Endothelial cell of umbilical vein (primary cell): ENCODE measurements at regions not wholly inside any gene's neighbourhood (a gene's known extent, or its start where the extent isn't known, plus 50 kb on each side); places are given as distances from the start of the nearest gene placed in this dataset.

Experiments
- BruUV-seq: library from RNA; stranded (reverse); fragments of 400-500 nt; replicated peaks from 2 replicates; lab custom pipeline; 2021; lab: Mats Ljungman, UMichigan
- CTCF ChIA-PET: fragments of 300-600, 350-600 bp; sonication (Branson Sonifier 250); formaldehyde crosslinking; loops from one replicate; lab custom pipeline; 2021; ENCODE audit warnings: antibody characterized with exemption, inconsistent platforms; lab: Charles Lee
- POLR2A ChIA-PET: fragments of 300-600, 350-600 bp; sonication (Branson Sonifier 250); formaldehyde crosslinking; loops from one replicate; lab custom pipeline; 2021; ENCODE audit warnings: antibody characterized with exemption, inconsistent platforms; lab: Charles Lee
- DNase-seq: peaks from one replicate; pipeline ENCODE4 v3.0.0-alpha.2; 2011; ENCODE audit warnings: low read depth, low spot score
- FAIRE-seq: peaks from 2 replicates; lab custom pipeline; 2011; peaks lifted over from hg19 to GRCh38; lab: Jason Lieb, UNC
- H2AFZ ChIP-seq: 2 replicates; pipeline ENCODE4 v1.6.0; 2012; ENCODE audit warnings: low read depth, low read length, control low read depth, inconsistent platforms
- H3K27ac ChIP-seq: 2 replicates; pipeline ENCODE4 v1.5.1; 2011; ENCODE audit warnings: low read depth, mild to moderate bottlenecking, control low read depth, low read length, moderate library complexity; ENCODE audit not compliant: insufficient read depth
- H3K27me3 ChIP-seq, 2 experiments: 2 replicates each; pipeline versions ENCODE4 v1.6.0 to v1.6.1; 2011; ENCODE audit warnings: low read length in 2 of 2, mixed read lengths in 1 of 2; ENCODE audit not compliant: control insufficient read depth in 2 of 2, insufficient read depth in 2 of 2
- H3K36me3 ChIP-seq, 2 experiments: 2 replicates in 1 of 2; 3 replicates in 1 of 2; pipeline ENCODE4 v1.5.1; 2011; ENCODE audit warnings: low read length in 2 of 2, mild to moderate bottlenecking in 1 of 2, moderate library complexity in 1 of 2; ENCODE audit not compliant: control insufficient read depth in 2 of 2, insufficient read depth in 2 of 2; ENCODE audit errors: extremely low read depth in 1 of 2
- H3K4me1 ChIP-seq: 3 replicates; pipeline ENCODE4 v1.5.1; 2011; ENCODE audit warnings: mild to moderate bottlenecking, low read length; ENCODE audit not compliant: control insufficient read depth, insufficient read depth; ENCODE audit errors: extremely low read depth
- H3K4me2 ChIP-seq: 2 replicates; pipeline ENCODE4 v1.6.1; 2011; ENCODE audit warnings: low read length, control low read depth, mixed read lengths; ENCODE audit not compliant: insufficient read depth
- H3K4me3 ChIP-seq, 3 experiments: fragments of 200-600 bp in 1 of 3; sonication (generic), shearing (Covaris generic) in 1 of 3; replicated peaks in 1 of 3; 2 replicates each; pipeline ENCODE4 v1.5.1; 2011 to 2016; ENCODE audit warnings: control low read depth in 3 of 3, low read length in 3 of 3, mild to moderate bottlenecking in 2 of 3, inconsistent platforms in 1 of 3, low read depth in 1 of 3, moderate library complexity in 1 of 3; ENCODE audit not compliant: insufficient read depth in 1 of 3
- H3K79me2 ChIP-seq: 2 replicates; pipeline ENCODE4 v1.6.0; 2012; ENCODE audit warnings: low read length, inconsistent platforms; ENCODE audit not compliant: control insufficient read depth, insufficient read depth
- H3K9ac ChIP-seq: replicated peaks from 2 replicates; pipeline ENCODE3; 2011; ENCODE audit warnings: low read length, control low read depth; ENCODE audit not compliant: insufficient read depth; ENCODE audit errors: extremely low read depth
- H3K9me1 ChIP-seq: replicated peaks from 3 replicates; pipeline ENCODE4 v1.6.0; 2011; ENCODE audit warnings: mild to moderate bottlenecking, low read length; ENCODE audit not compliant: control insufficient read depth, insufficient read depth; ENCODE audit errors: extremely low read depth
- H3K9me3 ChIP-seq: replicated peaks from 2 replicates; pipeline ENCODE4 v1.5.1; 2012; ENCODE audit warnings: low read length, inconsistent platforms; ENCODE audit not compliant: control insufficient read depth, insufficient read depth
- H4K20me1 ChIP-seq: replicated peaks from 2 replicates; pipeline ENCODE3; 2011; ENCODE audit warnings: mild to moderate bottlenecking, low read length; ENCODE audit not compliant: control insufficient read depth, insufficient read depth; ENCODE audit errors: extremely low read depth
- EZH2 ChIP-seq: IDR thresholded peaks from 2 replicates; pipeline ENCODE4 v1.6.1; 2012; ENCODE audit warnings: borderline replicate concordance, low read depth, mild to moderate bottlenecking, moderate library complexity, low read length, inconsistent platforms; ENCODE audit not compliant: severe bottlenecking
- FOS ChIP-seq: IDR thresholded peaks from 2 replicates; pipeline ENCODE4 v1.6.1; 2011; ENCODE audit warnings: mild to moderate bottlenecking, low read length, moderate library complexity, borderline replicate concordance; ENCODE audit not compliant: insufficient read depth
- GATA2 ChIP-seq: IDR thresholded peaks from 2 replicates; pipeline ENCODE4 v1.7.0; 2011; ENCODE audit warnings: low read depth, mild to moderate bottlenecking, moderate library complexity, mixed read lengths, low read length; ENCODE audit not compliant: insufficient read length, insufficient read depth
- JUN ChIP-seq: IDR thresholded peaks from 2 replicates; pipeline ENCODE4 v1.6.1; 2011; ENCODE audit warnings: borderline replicate concordance, low read depth; ENCODE audit not compliant: insufficient read length, insufficient read depth
- MYC ChIP-seq: IDR thresholded peaks from one replicate; pipeline ENCODE4 v1.6.1; 2011; ENCODE audit warnings: mild to moderate bottlenecking, low read depth, low read length
- POLR2A ChIP-seq: IDR thresholded peaks from 2 replicates; pipeline ENCODE4 v1.6.1; 2012; ENCODE audit warnings: low read depth, mild to moderate bottlenecking, control low read depth, low read length
- POLR2AphosphoS5 ChIP-seq: IDR thresholded peaks from 2 replicates; pipeline ENCODE4 v1.6.1; 2012; ENCODE audit warnings: low read depth, mild to moderate bottlenecking, control low read depth, low read length, moderate library complexity; ENCODE audit not compliant: insufficient read depth
- dilution Hi-C: fragments of 300-500 bp; cut with MboI; formaldehyde crosslinking; loops from one replicate; pipeline ENCODE4 v1.15.0; 2019; ENCODE audit warnings: low sequenced_read_pairs; ENCODE audit not compliant: extremely low pct_ligation_motif_present
- intact Hi-C: fragments of 100-400 bp; cut with micrococcal nuclease; formaldehyde crosslinking; loops from one replicate; pipeline ENCODE4 v1.10.0; 2022
- TF ChIP-seq, protein P1 (sequence below): IDR thresholded peaks from 2 replicates; pipeline ENCODE4 v1.6.1; 2011; ENCODE audit not compliant: insufficient read depth, insufficient read length
- TF ChIP-seq, protein P2 (sequence below), 2 donors: IDR thresholded peaks; 1 replicate in 1 of 2; 2 replicates in 1 of 2; pipeline ENCODE4 v1.5.1; 2011; ENCODE audit warnings: low read length in 2 of 2, mild to moderate bottlenecking in 2 of 2, moderate library complexity in 2 of 2, control low read depth in 1 of 2, inconsistent platforms in 1 of 2, low read depth in 1 of 2; ENCODE audit not compliant: insufficient read depth in 1 of 2; ENCODE audit errors: extremely low read depth in 1 of 2

DNA sequence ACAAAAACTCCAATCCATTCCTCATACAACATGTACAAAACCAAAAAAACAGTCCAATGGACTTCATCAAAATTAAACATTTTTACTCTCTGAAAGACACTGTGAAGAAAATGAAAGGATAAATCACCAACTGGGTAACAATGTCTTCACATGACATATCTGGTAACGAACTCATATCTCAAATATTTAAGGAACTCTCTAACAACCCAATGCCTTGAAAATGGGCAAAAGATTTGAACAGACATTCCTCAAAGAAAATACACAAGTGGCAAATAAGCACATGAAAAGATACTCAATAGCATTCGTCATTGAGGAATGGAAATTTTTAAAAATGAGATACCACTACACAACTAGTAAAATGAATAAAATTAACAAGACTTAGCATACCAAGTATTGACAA lies 198.7 kb upstream of the RASSF8 start:
- H3K9ac ChIP-seq = no peak overlapping the region
- H3K36me3 ChIP-seq = no peaks in the 10 kb centered on the region
- BruUV-seq = no TSS peak
- H3K27ac ChIP-seq = no peak overlapping the region
- no peak overlapping the region for H2AFZ ChIP-seq
- no peaks in the 10 kb centered on the region for H3K4me1 ChIP-seq
- ChIA-PET POLR2A (no interaction called here), CTCF (interaction anchor here (0.8 kb wide), 1 partner anchor 11 kb away, joined by 3 read pairs; no protein-coding TSS in a partner anchor)
- H3K27me3 ChIP-seq = no peaks in the 10 kb centered on the region
- no peak for DNase-seq
- no peaks in the 10 kb centered on the region for H4K20me1 ChIP-seq
- H3K9me3 ChIP-seq = no peaks in the 10 kb centered on the region
- dilution Hi-C loops = no loop called here
- no peak overlapping the region for H3K4me3 ChIP-seq
- FAIRE-seq = no peak
- intact Hi-C loops = no loop called here
- H3K79me2 ChIP-seq = no peaks in the 10 kb centered on the region
- no peak overlapping the region for H3K4me2 ChIP-seq
- H3K9me1 ChIP-seq = no peaks in the 10 kb centered on the region
- TF ChIP-seq POLR2AphosphoS5 (no peak), FOS (no peak), EZH2 (no peak), JUN (no peak), GATA2 (no peak), POLR2A (no peak), MYC (no peak)
- TF ChIP-seq, protein P1, sequence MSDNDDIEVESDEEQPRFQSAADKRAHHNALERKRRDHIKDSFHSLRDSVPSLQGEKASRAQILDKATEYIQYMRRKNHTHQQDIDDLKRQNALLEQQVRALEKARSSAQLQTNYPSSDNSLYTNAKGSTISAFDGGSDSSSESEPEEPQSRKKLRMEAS = no peak
- TF ChIP-seq, protein P2, sequence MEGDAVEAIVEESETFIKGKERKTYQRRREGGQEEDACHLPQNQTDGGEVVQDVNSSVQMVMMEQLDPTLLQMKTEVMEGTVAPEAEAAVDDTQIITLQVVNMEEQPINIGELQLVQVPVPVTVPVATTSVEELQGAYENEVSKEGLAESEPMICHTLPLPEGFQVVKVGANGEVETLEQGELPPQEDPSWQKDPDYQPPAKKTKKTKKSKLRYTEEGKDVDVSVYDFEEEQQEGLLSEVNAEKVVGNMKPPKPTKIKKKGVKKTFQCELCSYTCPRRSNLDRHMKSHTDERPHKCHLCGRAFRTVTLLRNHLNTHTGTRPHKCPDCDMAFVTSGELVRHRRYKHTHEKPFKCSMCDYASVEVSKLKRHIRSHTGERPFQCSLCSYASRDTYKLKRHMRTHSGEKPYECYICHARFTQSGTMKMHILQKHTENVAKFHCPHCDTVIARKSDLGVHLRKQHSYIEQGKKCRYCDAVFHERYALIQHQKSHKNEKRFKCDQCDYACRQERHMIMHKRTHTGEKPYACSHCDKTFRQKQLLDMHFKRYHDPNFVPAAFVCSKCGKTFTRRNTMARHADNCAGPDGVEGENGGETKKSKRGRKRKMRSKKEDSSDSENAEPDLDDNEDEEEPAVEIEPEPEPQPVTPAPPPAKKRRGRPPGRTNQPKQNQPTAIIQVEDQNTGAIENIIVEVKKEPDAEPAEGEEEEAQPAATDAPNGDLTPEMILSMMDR (IDR thresholded peaks at IDR 0.05; ENCODE audit: extremely low read depth in 1 of 2, insufficient read depth in 1 of 2, low read depth in 1 of 2, low read length in 2 of 2) = no peak
